GM18519 (cell line): ENCODE measurements at regions not wholly inside any gene's neighbourhood (a gene's known extent, or its start where the extent isn't known, plus 50 kb on each side); places are given as distances from the start of the nearest gene placed in this dataset.
"Not testable (repeated sequence)": the region's sequence is repeated elsewhere in the genome, so short reads cannot be mapped to it uniquely, and the experiment has no call there.

Experiments
- ATAC-seq: cut with Tn5 transposase; IDR thresholded peaks from one replicate; pipeline ENCODE4 v1.9.1; 2021; ENCODE audit warnings: mild to moderate bottlenecking, moderate library complexity; ENCODE audit not compliant: unreplicated experiment, low FRiP score

DNA sequence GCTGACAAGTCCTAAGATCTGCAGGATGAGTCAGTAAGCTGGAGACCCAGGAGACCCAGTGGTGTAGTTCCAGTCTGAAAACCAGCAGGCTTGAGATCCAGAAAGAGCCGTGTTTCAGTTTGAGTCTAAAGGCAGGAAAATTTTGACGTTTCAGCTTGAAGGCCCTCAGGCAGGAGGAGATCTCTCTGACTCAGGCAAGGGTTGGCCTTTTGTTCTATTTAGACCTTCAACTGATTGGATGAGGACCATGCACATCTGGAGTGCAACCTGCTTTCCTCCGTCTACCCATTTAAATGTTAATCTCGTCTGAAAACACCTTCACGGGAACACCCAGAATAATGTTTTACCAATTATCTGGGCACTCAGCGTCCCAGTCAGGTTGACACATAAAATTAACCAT is 69.5 kb downstream of the NPIPA7 start:
- not testable (repeated sequence) for ATAC-seq

DNA sequence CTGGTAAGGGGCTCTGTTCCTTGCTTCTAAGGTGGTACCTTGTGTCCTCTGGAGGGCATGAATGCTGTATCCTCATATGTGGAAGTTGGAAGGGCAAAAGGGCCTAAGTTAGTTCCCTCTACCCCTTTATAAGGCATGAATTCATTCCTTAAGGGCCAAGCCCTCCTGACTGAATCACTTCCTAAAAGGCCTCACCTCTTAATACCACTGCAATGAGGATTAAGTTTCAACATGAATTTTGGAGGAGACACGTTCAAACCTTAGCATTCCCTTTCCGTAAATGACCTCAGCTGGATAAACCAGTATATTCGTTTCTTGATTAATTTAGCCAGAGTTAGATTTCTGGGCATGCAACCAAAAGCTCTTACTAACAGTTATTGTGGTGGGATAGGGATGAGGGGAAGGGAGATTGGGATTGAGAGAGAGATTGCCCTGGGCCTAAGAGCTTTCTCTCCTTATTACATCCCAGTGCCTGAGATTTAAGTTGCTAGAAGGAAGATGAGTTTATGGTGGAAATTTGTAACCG is 70.8 kb downstream of the NPIPA7 start:
- not testable (repeated sequence) for ATAC-seq

DNA sequence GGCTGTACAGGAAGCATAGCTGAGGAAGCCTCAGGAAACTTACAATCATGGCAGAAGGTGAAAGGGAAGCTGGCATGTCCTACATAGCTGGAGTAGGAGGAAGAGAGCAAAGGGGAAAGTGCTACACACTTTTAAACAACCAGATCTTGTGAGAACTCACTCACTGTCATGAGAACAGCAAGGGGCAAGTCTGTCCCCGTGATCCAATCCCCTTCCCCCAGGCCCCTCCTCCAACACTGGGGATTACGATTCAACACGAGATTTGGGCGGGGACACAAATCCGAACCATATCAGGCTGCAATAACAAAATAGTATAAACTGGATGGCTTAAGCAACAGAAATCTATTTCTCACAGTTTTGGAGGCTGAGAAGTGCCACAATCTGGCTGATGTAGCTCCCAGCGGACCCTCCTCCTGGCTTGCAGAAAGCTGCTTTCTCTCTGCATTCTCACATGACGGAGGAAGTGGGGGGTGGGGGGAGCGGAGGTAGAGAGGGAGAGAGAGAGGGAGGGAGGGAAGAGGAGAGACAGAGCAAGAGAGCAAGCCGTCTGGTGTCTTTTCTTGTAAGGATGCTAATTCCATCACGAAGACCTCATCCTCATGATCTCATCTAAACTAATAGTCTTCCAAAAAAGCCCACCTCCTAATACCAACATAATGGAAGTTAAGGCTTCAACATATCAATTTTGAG is 72.9 kb downstream of the NPIPA7 start:
- ATAC-seq: not testable (repeated sequence)

DNA sequence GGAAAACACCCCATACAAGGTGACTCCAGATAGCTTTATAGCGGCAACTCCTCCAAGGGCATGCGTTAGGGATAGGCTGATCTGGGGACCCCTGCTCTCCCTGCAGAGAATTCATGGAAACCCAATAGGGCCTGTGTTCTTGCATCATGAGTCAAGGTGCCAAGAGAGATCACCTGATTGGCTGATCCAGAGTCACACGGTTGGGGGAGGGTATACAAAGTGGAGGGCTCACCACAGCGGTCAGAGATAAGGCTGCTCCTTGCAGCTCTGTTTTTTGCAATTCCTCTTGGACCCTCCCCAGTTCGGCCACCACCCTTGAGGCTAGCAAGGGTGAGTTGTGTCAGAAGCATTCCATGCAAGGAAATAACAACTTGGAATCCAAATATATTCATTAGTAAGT is 79.6 kb downstream of the NPIPA7 start:
- not testable (repeated sequence) for ATAC-seq

DNA sequence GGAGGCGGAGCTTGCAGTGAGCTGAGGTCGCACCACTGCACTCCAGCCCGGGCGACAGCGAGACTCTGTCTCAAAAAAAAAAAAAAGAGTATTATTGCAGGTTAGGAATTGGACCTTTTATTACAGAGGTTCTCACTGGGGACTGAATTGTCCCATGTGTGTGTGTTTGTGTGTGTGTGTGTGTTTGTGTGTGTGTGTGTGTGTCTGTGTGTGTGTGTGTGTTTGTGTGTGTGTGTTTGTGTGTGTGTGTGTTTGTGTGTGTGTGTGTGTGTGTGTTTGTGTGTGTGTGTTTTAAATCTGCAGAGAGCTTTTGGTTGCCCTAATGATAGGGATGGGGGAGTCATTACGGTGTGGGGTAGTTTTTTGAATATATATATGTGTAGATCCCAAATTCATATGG is 84.9 kb downstream of the NPIPA7 start:
- not testable (repeated sequence) for ATAC-seq

DNA sequence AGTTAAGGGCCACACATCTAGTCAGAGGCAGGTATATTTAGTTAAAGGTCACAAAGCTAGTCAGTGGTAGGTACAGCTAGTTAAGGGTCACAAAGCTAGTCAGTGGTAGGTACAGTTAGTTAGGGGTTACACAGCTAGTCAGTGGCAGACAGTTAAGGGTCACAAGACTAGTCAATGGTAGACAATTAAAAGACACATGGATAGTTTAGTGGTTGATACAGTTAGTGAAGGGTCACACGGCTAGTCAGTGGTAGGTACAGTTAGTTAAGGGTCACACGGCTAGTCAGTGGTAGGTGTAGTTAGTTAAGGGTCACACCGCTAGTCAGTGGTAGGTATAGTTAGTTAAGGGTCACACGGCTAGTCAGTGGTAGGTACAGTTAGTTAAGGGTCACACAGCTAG is 110.0 kb downstream of the NPIPA7 start:
- not testable (repeated sequence) for ATAC-seq

DNA sequence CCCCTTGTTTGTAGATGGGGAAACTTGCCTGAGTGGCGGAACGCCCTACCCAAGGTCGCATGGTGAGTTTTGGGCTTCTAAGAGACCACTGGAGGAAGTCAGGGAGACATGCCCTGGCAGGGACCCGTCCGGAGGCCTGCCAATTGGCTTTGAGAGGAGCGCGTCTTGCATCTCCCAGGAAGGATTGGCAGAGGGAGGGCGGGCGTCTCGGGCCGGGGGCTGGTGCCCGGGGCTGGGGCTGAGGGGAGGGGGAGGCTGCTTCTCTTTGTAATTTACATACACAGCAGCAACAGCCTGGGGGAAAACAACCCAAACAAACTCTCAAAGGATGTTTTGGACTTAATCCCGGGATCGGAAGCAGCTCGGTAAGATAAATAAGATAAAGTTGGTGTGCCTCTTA is 110.5 kb downstream of the NPIPA7 start:
- ATAC-seq: not testable (repeated sequence)

DNA sequence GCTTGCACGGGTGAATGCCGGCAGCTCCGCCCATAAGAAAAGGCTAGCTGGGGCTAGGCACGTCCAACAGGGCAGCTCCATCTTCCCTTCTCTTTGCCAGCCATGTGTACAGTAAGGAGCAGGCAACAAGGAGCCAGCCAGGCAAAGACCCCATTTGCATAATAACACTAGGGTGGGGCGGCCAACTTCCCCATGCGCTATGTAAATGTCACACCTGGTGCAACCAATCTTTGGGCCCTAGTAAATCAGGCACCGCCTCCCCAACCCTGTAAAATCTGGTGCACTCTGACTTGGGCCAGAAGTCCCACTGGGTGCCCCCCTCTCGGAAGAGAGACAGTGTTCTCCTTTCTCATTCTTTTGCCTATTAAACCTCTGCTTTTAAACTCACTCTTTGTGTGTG is 115.2 kb downstream of the NPIPA7 start:
- not testable (repeated sequence) for ATAC-seq

DNA sequence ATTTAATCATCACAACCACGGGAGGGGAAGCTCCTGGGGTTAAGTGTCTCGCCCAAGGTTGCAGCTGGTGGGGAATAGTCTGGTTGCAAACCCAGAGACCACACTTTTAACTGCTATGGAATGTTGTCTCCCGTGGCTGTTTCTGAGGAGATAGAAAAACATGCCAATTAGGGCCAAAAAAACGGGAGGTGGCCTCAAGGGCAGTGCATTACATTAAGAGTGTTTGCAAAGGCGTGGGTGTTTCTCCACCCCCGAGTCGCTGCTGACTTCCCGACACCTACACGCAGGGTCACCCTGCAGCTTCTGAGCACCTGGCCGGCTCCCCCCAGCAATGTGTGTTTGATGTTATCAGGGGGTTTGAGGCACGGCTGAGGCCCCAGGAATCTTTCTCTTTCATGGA is 116.1 kb downstream of the NPIPA7 start:
- ATAC-seq: not testable (repeated sequence)

DNA sequence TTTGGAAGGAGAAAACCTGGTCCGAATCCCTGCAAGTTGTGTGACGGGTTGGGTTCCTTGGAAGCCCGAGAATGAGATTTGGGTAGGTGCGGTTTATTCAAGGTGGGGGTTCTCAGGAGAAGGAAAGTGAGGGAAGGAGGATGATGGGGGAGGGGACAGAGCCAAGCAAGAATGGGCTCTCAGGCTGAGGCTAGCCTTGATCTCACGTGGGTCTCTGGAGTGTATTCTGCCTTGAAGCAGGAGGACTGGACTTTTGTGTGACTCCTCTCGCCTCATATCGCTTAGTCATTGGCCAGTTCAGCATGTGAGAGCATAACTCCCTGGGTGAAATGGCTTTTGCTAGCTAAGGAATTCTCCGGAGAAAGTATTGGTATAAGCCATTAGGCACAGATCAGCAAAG is 120.9 kb downstream of the NPIPA7 start:
- not testable (repeated sequence) for ATAC-seq

DNA sequence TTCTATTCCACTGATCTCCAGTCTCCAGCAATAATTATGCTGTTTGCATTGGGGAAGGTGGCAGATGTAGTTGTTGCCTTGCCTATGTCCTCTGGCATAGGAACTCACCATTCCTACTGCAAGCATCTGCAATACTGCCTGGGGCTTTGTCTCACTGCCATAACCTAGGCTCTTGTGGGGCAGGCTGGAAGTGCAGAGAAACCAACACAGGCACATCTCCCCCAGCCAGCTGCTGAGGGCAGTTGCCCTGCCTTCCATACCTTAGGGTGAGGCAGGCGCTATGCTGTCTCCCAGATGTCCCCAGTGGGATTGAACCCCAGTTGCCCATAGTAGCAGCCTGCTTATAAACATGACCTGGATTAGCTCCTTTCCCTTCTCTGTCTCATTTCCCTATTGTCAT is 128.1 kb downstream of the NPIPA7 start:
- ATAC-seq: not testable (repeated sequence)

DNA sequence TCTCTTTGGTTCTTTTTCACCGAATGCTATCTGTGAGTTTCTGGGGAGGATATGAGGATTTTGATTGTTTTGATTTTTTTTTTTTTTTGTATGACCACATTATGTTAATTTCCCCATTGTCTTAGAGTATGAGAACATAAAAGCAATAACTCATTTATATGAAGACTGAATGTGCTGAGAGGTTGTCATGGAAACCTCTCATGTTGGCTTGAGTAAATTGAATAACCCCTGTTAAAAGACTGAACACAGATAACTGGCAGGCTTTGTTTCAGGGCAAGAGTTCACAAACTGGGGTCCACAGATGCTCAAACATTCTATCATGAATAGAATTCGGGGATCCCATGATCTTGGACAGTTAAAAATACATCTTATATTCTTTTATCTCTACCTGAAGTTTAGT is 129.4 kb downstream of the NPIPA7 start:
- ATAC-seq: not testable (repeated sequence)

DNA sequence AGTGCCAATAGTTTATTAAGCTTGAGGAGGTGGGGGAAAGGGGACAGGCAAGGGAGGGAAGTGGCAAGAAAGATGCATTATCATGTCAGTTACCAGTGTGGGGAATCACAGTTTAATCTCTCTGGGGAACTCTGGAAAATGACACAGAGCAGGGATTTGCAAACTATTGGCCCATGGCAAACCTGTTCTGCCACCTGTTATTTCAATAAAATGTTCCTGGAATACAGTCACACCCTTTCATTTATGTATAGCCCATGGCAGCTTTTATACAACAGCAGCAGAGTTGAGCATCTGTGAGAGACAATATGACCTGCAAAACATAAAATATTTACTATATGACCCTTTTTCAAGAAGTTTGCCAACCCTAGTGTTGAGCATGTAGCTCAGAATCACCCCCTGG is 140.5 kb downstream of the NPIPA7 start:
- not testable (repeated sequence) for ATAC-seq

DNA sequence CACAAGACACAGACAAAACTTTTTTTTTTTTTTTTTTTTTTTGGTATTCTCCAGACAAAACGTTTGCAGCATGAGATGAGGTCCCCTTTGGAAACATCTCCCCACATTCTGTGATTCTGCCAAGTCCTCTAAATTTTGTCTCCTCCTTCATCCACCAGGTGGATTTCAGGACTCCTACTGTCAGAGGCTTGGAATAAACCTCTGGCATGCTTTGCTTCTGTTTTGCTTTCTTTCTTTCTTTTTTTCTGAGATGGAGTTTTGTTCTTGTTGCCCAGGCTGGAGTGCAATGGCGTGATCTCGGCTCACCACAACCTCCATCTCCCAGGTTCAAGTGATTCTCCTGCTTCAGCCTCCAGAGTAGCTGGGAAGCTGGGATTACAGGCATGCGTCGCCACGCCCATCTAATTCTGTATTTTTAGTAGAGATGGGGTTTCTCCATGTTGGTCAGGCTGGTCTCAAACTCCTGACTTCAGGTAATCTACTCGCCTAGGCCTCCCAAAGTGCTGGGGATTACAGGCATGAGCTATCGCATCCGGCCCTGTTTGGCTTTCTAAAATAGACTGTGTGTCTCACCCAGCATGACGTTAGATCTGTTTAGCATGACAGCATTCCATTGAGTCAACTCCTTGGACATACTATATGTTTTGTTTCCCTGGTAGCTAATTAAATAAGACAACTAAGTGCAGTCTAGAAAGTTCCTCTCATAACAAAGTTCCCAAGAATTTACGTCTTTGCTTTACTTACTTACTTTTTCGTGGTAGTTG is 142.5 kb downstream of the NPIPA7 start:
- ATAC-seq: not testable (repeated sequence)

DNA sequence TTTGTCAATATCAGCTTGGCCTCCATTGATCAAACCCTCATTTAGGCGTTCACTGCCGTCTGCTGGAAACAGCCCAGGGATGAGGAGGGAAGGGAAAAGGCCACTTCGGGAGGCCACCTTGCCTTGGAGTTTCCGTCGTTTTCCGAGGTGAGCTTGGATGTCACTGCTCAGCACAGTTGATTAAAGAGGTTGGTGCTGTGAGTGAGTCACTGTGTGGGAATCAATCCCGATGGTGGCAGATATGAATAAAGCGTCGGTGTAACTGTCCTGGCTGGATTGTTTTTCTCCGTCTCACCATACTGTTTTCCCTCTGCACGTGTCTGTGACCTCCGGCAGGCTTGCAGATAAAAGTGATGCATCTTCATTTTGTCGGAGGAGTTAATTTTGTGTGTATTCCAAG is 148.1 kb downstream of the NPIPA7 start:
- not testable (repeated sequence) for ATAC-seq

DNA sequence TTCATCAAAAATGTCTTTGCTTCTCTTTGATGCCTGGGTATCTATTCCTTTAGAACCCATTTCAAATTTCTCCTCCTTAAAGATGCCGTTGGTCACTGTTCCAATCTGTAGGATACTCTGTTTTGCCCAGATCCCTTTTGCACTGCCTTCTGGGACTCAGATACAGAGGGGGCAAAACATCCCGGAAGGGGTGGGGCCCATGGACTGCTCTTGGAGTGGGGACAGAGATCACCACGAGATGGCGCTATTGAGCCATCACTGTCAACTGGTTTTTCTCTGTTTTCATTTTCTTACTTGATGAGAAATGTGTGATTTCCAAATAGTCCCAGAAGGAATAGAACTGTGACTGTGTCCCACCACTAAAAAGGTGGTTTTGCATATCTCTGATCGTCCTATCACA is 151.8 kb downstream of the NPIPA7 start:
- not testable (repeated sequence) for ATAC-seq

DNA sequence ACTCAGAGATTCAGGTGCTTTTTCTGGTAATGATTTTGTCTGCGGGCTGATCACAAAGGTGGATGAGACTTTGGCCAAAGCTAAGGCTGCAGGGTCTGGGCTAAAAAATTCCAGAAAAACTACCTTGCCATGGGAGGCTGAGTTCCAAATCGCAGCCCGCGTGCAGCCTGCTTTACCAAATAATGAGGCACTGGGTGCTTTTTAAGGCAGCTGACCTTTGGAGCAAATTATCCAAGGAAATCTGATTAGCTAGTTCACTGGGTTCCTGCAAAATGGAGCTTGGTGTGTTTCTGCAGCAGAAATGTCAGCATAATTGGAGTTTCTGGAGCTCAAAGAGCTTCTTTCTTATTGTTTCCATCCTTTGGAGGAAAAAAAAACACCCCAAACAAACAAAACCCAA is 156.6 kb downstream of the NPIPA7 start:
- not testable (repeated sequence) for ATAC-seq

DNA sequence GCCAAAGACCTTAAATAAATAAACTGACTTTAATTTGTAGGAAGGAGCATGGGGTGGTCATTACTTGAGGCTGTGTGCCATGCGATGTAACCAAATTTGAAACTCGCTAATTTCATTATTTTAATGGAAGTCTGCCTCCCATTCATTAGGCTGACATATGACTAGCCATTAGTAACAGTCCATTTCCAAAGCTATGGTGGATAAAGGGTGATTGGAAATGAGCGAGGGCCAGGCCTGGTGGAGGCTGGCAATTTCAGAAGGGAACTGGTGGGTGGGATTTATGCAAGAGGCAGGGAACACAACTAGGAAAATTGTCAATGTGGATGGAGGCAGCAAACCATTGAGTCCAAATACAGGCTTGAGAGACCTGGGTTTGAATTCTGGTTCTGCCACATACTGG is 157.2 kb downstream of the NPIPA7 start:
- not testable (repeated sequence) for ATAC-seq

DNA sequence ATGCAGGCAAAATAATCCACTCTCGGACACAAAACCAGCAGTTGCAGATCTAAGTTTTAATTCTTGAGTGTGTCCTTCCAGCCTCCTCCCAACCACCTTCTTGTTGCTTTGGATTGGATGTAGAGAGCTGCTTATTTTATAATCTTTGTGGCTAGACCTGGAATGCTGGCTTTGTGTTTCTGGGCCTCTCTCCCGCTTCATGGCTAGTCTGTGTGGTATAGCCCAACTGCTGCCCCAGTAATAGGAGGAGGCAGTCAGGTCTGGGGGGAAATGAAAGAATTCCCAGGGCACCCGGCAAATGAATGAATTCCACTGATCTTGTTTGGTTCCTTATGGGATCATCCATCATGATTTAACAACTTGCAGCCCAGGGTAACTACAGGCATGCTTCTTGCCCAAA is 170.8 kb downstream of the NPIPA7 start:
- not testable (repeated sequence) for ATAC-seq

DNA sequence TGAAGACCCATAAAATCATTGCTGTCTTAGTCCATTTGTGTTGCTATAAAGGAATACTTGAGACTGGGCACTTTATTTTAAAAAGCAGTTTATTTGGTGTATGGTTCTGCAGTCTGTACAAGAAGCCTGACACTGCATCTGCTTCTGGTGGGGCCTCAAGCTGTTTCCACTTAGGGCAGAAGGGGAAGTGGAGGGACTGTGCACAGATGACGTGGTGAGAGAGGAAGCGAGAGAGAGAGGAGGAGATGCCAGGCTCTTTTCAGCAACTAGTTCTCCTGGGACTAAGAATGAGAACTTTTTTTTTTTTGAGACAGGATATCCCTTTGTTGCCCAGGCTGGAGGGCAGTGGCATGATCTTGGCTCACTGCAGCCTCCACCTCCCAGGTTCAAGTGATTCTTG is 171.9 kb downstream of the NPIPA7 start:
- not testable (repeated sequence) for ATAC-seq

DNA sequence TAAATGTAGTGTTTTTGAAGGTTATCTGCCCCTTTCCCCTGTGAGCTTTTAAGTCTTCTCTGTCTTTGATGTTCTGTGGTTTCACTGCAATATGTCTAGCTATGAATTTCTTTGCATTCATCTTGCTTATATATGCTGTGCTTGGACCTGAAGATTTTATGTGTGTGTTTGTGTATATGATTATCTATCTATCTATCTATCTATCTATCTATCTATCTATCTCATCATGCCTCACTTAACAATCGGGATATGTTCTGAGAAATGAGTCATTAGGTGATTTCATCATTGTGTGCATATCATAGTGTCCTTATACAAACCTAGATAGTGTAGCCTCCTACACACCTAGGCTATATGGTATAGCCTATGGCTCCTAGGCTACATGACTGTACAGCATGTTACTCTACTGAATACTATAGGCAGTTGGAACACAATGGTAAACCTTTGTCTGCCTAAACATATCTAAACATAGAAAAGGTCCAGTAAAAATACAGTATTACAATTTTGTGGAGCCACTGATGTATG is 173.9 kb downstream of the NPIPA7 start:
- not testable (repeated sequence) for ATAC-seq
